ENCODE measurements at regions not wholly inside any gene's neighbourhood (a gene's known extent, or its start where the extent isn't known, plus 50 kb on each side); places are given as distances from the start of the nearest gene placed in this dataset.

DNA sequence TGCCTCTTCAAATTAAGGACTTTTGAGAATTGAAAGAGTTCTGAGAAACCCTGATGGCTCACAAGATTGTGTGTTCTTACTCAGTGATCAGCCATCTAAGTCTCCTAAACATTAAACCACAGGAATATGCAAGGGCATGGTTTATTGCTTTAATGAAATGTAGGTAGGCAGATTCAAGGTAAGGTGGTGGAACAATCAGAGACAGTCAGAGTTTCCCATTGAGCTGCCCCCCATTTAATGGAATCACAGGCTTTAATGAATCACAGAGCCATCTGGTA is 107.8 kb upstream of the LRATD1 start:
- no peaks in the 10 kb centered on the region for H3K9me3 ChIP-seq (ENCODE audit: severe bottlenecking)
- H3K4me3 ChIP-seq (ENCODE audit: severe bottlenecking): no peak overlapping the region
- H3K4me1 ChIP-seq (ENCODE audit: insufficient read depth, poor library complexity, severe bottlenecking): peaks cover 26% of the 10 kb centered on the region
- H3K27ac ChIP-seq (ENCODE audit: poor library complexity, severe bottlenecking): peak overlapping the region; percentile 29
- ATAC-seq (ENCODE audit: low read depth): no peak
- no peaks in the 10 kb centered on the region for H3K27me3 ChIP-seq (ENCODE audit: insufficient read depth, poor library complexity, severe bottlenecking)
- H3K36me3 ChIP-seq (ENCODE audit: low read depth): no peaks in the 10 kb centered on the region
- DNase-seq (ENCODE audit: low spot score): no peak
- TF ChIP-seq, protein P1, sequence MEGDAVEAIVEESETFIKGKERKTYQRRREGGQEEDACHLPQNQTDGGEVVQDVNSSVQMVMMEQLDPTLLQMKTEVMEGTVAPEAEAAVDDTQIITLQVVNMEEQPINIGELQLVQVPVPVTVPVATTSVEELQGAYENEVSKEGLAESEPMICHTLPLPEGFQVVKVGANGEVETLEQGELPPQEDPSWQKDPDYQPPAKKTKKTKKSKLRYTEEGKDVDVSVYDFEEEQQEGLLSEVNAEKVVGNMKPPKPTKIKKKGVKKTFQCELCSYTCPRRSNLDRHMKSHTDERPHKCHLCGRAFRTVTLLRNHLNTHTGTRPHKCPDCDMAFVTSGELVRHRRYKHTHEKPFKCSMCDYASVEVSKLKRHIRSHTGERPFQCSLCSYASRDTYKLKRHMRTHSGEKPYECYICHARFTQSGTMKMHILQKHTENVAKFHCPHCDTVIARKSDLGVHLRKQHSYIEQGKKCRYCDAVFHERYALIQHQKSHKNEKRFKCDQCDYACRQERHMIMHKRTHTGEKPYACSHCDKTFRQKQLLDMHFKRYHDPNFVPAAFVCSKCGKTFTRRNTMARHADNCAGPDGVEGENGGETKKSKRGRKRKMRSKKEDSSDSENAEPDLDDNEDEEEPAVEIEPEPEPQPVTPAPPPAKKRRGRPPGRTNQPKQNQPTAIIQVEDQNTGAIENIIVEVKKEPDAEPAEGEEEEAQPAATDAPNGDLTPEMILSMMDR (IDR thresholded peaks at IDR 0.05; ENCODE audit: poor library complexity, severe bottlenecking): no peak

DNA sequence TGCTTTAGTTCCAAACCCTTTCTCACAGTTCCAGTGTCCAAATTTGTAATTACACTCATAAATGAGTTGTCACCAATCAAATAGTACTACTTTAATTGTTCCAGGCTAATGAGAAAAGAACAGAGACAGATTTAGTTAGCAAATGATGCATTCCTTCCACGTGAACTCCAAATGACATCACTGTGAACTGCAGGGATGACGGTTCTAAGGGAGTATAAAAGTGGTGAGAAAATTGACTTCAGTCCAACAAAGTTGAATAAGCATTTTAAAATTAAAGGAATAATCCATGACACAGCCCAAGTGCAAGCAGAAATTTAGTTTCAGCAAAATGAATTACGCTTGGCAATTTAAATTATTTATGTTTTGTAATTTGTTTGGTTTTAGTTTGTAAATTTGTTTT is 102.0 kb upstream of the LRATD1 start:
- Histone ChIP-seq H3K36me3 (ENCODE audit: low read depth) (no peaks in the 10 kb centered on the region), H3K27me3 (ENCODE audit: insufficient read depth, poor library complexity, severe bottlenecking) (no peaks in the 10 kb centered on the region), H3K4me3 (ENCODE audit: severe bottlenecking) (no peak overlapping the region), H3K9me3 (ENCODE audit: severe bottlenecking) (no peaks in the 10 kb centered on the region), H3K4me1 (ENCODE audit: insufficient read depth, poor library complexity, severe bottlenecking) (peaks cover 14% of the 10 kb centered on the region), H3K27ac (ENCODE audit: poor library complexity, severe bottlenecking) (no peak overlapping the region)
- ATAC-seq (ENCODE audit: low read depth) (0 out of 3 replicates have a peak, but pooled peaks have one; percentile 32), DNase-seq (ENCODE audit: low spot score) (no peak)
- TF ChIP-seq, protein P1 (IDR thresholded peaks at IDR 0.05; ENCODE audit: poor library complexity, severe bottlenecking): no peak

DNA sequence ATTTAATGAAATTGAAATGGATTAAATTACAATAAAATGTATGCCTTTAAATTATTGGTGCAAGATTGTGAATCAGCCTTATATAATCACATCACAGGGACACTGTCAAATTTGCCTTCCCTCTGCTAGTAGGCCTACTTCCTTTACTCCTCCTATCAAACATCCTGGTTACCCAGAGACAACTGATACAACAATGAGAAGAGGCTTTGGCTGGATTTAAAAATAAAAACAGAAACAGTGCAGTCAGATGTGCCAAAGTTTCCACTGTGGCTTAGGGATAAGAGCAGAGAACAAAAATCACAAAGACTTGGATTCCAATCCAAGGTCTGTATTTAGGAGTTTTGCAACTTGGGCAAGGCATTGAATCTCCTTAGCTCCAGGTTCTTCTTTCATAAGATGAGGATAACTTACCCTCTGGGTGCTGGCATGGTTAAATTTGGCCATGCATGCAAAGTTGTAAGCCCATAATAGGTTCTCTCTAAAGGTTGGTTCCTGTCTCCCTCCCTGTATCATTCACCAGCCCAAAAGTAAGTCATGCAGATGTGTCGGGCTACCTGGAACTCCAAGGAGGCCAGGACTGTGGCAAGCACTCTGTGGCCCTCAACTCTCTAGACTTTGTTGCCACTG is 99.3 kb upstream of the LRATD1 start:
- Histone ChIP-seq H3K9me3 (ENCODE audit: severe bottlenecking) (no peaks in the 10 kb centered on the region), H3K4me1 (ENCODE audit: insufficient read depth, poor library complexity, severe bottlenecking) (peaks cover 16% of the 10 kb centered on the region), H3K27ac (ENCODE audit: poor library complexity, severe bottlenecking) (no peak overlapping the region), H3K36me3 (ENCODE audit: low read depth) (no peaks in the 10 kb centered on the region), H3K4me3 (ENCODE audit: severe bottlenecking) (no peak overlapping the region), H3K27me3 (ENCODE audit: insufficient read depth, poor library complexity, severe bottlenecking) (no peaks in the 10 kb centered on the region)
- TF ChIP-seq, protein P1 (IDR thresholded peaks at IDR 0.05; ENCODE audit: poor library complexity, severe bottlenecking): no peak
- DNase-seq (ENCODE audit: low spot score) (no peak), ATAC-seq (ENCODE audit: low read depth) (no peak)

DNA sequence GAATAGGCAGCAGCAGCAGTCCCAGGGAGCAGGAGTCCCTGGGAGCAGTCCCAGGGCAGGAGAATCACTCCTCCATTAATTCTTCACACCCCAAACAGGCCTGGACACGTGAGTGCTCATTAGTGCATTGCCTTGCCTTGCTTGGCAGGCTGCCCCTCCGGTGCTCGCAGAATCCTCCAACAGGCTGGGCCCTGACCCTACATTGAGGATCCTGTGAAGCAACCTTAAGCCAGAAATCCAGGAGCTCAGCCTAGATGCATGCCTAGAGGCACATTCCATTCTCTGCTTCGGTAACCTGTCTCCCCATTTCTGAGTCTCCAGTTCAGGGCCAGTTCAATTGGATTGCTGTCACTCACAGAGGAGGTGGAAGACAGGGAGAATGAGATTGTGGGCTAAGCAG is 97.4 kb upstream of the LRATD1 start:
- H3K9me3 ChIP-seq (ENCODE audit: severe bottlenecking): no peaks in the 10 kb centered on the region
- ATAC-seq (ENCODE audit: low read depth) (peak; percentile 96), DNase-seq (ENCODE audit: low spot score) (peak; percentile 80)
- no peaks in the 10 kb centered on the region for H3K27me3 ChIP-seq (ENCODE audit: insufficient read depth, poor library complexity, severe bottlenecking)
- no peaks in the 10 kb centered on the region for H3K36me3 ChIP-seq (ENCODE audit: low read depth)
- TF ChIP-seq, protein P1 (IDR thresholded peaks at IDR 0.05; ENCODE audit: poor library complexity, severe bottlenecking): no peak
- peak overlapping the region; percentile 15 for H3K27ac ChIP-seq (ENCODE audit: poor library complexity, severe bottlenecking)
- H3K4me1 ChIP-seq (ENCODE audit: insufficient read depth, poor library complexity, severe bottlenecking): peaks cover 13% of the 10 kb centered on the region
- no peak overlapping the region for H3K4me3 ChIP-seq (ENCODE audit: severe bottlenecking)

DNA sequence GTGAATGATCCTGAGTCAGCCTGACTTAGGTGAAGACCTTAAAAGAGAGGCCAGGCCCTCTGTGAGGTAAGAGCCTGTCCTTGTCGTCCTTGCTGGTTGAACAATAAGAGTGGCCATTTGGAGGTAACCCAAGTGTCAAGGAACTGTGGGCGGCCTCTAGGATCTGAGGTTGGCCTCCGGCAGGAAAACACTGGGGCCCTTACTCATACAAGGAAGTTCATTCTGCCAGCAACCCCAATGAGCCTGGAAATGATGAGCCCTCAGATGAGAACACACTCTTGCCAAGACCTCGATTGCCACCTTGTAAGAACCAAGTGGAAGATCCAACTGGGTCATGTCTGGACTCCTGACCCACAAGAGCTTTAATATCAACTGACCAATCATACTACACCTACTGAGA is 95.5 kb upstream of the LRATD1 start:
- TF ChIP-seq, protein P1 (IDR thresholded peaks at IDR 0.05; ENCODE audit: poor library complexity, severe bottlenecking): no peak

More for the DNA sequence above, 95.5 kb upstream of the LRATD1 start:
- Histone ChIP-seq H3K4me1 (ENCODE audit: insufficient read depth, poor library complexity, severe bottlenecking) (peaks cover 10% of the 10 kb centered on the region), H3K9me3 (ENCODE audit: severe bottlenecking) (no peaks in the 10 kb centered on the region), H3K27ac (ENCODE audit: poor library complexity, severe bottlenecking) (no peak overlapping the region), H3K36me3 (ENCODE audit: low read depth) (no peaks in the 10 kb centered on the region), H3K27me3 (ENCODE audit: insufficient read depth, poor library complexity, severe bottlenecking) (no peaks in the 10 kb centered on the region), H3K4me3 (ENCODE audit: severe bottlenecking) (no peak overlapping the region)
- no peak for DNase-seq (ENCODE audit: low spot score)
- ATAC-seq (ENCODE audit: low read depth): no peak

All from RWPE2 (cell line).